NCI-H748 treated with DMSO at 0.1 percent for 48 hours (cell line): ENCODE measurements at regions not wholly inside any gene's neighbourhood (a gene's known extent, or its start where the extent isn't known, plus 50 kb on each side); places are given as distances from the start of the nearest gene placed in this dataset.

Experiments
- DNase-seq: peaks from one replicate; lab custom pipeline; 2025; lab: John Stamatoyannopoulos, UW

- DNase-seq = no peak
These were observed 168.1 kb upstream of the DMRT1 start for GRCh38 chr9:673264-673965.

GRCh38 chr9:673966-674526, 167.5 kb upstream of the DMRT1 start:
- no peak for DNase-seq

- no peak for DNase-seq
These were observed 165.7 kb upstream of the DMRT1 start for GRCh38 chr9:675697-676370.

- no peak for DNase-seq
These were observed 164.6 kb upstream of the DMRT1 start for GRCh38 chr9:676780-677438.

DNA sequence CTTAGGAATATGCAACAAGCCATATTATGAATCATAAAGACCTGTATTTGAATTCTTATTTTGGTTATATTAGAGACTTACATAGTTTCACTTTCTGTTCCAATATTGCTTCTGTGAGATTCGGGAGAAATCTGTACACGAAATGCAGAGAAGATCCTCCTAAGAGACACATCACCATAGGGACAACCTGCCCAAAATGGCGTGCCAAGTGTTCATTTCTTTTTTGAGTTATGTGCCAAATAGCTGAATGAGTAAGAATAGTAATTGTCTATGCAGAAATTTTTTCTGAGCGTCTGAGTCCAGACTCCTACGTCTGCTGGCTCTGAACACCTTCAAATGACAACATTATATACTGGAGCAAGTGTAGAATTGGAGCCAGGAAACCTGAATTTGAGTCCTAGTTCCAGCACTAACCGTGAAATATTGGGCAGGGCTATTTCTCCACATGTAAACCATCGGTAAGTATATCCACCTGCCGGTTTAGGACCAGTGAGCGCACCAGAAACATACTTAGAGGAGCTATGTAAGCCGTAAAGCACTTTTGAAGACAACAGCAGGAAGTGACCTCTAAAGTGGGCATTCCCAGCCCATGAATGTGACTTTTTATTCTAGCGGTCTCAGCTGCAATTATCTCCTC, 163.9 kb upstream of the DMRT1 start:
- no peak for DNase-seq

DNA sequence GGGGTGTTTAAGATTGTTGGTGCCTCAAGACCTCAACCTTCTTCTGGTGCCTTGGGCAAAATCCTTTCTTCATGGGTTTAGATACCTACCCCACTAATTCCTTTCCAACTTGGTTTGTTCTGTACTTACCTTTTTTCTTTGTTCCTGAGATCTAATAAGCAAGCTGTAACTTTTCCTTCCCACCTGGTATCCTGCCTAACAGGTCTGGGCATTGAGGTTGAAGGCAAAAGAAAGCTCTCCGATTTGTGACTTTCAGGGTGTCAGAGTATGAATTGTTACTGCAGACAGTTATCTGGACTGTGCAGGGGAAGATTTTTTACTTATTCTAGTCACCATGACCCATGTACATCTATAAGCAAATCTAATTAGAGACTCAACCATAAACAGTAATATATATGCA, 162.6 kb upstream of the DMRT1 start:
- no peak for DNase-seq

DNA sequence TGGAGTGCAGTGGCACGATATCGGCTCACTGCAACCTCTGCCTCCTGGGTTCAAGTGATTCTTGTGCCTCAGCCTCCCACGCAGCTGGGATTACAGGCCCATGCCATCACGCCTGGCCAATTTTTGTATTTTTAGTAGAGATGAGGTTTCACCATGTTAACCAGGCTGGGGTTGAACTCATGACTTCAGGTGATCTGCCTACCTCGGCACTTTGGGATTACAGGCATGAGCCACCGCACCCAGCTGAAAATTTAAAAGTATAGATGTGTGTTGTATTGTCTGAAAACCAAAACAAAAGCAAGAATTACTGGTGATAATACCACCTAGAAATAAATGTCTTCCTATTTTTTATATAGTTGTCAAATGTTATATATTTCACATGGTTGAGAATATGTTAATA, 162.0 kb upstream of the DMRT1 start:
- DNase-seq = no peak

- DNase-seq = no peak
These were observed 161.4 kb upstream of the DMRT1 start for GRCh38 chr9:680106-680505.

DNA sequence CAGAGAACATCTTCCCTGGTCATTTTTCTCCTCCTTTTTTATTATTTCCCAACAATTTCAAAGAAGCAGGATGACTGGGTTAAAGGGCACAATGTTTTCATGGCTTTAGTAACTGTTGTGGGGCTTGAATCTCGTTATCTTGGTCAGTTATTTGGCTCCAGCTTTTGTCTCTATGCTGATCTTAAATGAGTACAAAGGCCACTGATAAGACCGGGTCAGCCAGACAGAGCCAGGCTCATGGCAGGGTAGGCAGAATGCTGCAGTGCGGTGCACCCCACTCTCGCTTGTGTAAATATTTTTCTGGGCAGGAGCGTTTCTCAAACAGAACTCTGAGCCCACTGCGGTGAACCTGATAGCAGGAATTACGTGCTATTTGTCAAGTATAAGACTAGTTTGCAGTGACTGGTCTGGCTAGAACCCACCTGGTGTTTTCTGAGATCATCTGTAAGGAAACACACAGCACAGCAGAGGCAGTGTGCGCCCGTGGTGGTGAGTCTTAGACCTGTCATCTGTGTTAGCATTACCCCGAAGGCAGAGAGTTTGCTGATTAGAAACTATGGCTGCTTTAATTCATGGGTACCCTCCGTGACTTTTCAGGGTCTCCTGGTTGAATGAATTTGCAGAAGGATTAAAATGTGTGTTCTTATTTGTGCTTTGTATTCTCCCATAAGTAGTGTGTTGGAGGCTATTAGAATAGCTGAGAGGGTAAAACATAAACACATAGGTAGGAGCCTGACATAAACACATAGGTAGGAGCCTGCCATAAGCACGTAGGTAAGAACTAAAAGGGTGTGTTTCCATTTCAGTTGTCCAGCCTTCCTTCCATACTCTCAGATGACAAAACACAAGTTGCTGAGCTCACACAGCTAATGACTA, 158.6 kb upstream of the DMRT1 start:
- DNase-seq = no peak

DNA sequence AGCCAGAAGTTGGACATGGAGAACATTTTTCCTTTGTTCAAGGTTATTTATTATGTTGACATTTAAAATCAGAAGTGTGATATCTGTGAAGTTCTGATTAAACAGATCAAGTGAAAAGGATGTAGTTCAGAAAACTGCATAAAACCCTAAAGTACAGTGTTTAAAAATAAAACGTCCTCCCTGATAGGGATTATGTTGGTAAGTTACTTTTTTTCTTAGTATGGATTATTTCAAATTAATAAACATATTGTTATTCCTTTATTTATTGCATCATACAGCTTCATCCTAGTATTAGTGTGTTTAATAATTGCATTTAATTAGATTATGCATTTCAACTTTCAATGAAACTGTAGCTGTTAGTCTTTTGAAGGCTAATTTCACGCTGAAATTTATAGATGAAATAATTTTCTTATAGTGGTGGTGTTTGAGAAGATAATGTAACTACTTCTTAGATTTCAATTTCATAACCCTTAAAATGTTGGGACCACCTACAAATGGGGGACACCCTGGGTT, 157.9 kb upstream of the DMRT1 start:
- no peak for DNase-seq

DNA sequence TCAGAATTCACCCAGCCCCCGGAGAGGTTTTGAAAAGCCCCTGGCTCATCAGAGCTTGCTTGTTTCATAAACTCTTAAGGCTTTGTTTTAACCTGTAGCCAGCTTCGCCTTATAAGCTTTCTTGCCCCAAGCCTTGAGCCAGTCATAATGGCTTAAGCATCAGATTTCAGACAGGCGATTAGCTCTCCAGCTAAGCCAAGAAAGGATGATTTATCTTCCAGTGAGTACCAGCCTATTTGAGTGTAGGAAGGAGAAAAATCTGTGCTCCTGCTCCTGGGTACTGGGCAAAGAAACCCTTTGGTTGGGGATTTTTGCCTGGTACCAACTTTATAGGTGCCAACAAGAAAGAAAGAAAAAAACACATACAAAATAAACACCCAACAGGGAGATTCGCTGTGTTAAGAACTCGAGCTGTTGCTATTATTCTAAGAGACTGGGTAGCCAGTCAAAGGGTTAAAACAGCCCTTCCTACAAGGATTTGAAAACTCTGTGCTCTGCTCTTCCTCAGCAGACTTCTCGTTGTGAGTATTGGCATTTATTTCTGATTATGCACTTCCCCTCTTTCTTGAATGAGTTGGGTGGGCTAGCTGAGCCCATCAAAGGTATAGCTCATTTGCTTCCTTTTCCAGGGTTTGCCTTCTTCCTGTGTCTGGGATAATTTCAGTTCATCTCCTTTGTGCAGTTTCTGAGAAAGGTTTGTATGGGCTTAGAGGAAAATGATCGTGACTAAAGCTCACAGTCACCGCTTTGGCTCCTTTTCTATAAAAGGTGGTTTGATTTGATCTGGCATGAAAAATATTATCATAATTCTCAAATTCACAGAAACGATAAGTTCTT, 157.2 kb upstream of the DMRT1 start:
- no peak for DNase-seq

DNA sequence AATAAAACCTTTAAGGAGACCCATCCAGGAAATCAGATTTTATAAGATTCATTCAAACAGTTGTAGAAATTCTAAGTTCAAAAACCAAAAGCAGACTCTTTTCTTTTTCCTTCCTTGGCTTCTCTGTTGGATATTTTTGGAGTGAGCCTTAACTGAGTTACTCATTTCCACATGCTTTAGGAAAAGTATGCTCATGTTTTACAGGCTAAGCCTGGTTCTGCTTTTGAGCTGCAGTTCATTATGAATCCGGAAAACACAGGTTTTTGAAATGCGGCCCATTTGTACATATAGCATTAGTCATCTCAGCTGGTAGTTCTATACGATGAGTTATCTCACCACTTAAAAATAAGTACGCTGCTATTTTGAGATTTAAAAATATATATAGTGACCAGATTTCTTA, 156.6 kb upstream of the DMRT1 start:
- DNase-seq = no peak

DNA sequence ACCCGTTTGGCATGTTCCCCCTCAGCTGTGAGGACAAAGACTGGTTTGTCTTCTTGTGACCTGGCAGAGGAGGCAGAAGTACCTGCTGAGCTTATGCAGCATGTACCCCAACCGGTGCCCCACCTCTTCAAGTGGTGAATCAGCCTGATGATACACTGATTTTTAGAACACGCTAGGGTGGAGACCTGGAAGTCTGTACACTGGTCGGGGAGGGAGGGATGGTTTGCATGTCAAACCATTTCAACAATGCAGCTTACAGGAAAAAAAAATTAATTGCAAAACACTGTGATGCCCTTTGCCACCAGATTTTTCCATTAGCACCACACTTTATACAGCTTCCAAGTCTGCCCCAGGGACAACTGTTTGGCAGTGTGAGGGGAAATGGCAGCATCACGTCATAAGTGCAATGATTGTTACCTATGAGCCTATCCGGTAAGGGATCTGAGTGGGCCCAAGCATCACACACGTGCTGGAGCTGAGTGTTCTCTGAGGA, 155.1 kb upstream of the DMRT1 start:
- no peak for DNase-seq

- DNase-seq = no peak
These were observed 154.3 kb upstream of the DMRT1 start for GRCh38 chr9:687034-687785.

DNA sequence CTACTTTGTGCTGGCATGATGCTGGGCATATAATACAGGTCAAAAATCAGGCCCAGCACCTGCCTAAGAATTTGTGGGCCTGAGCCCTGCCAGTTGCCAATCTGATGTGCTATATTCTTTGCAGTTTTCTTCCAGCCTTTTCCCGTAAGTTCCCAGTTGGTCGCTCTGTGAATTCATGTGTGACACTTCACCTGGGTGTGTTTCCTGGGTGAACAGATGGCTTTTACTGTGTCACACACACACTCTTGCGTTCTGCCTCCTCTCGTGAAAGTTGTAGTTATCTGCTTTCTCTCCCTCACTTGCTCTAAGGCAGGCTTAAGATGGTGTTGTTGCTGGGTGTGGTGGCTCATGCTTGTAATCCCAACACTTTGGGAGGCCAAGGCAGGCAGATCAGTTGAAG, 153.5 kb upstream of the DMRT1 start:
- DNase-seq = no peak

DNA sequence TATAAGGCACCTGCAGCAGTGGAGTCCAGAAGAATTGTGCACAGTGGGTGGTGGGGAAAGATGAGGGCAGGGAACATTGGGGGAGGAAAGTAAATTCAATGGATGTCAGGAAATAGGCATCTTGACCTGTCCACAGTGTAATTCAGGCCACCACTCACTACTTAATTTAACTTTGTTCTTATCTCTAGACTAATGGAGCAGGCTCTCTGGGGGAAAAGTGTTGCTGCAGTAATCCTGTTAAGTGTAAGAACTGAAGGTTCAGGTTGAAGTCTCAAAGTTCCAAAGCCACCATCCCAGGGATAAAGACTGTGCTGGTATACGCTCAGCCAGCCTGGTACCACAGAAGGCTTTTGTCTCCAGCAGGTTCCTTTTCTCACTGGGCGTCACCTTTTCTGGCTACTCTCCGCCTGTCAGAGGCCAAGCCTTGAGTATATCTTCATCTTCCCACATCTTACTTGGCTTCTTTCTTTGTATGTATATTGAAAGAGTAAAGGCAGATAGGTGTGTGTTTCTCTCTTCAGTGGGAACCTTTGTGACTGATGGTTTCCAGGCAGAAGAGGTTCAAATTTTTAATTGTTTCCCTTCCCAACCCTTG, 150.9 kb upstream of the DMRT1 start:
- no peak for DNase-seq

- no peak for DNase-seq
These were observed 149.6 kb upstream of the DMRT1 start for GRCh38 chr9:691825-692400.

- no peak for DNase-seq
These were observed 148.8 kb upstream of the DMRT1 start for GRCh38 chr9:692636-693129.
